B cell (primary cell): ENCODE measurements at regions not wholly inside any gene's neighbourhood (a gene's known extent, or its start where the extent isn't known, plus 50 kb on each side); places are given as distances from the start of the nearest gene placed in this dataset.

ENCODE experiments used
- ATAC-seq: fragments of 200-7000 bp; cut with Tn5 transposase; one replicate; pipeline ENCODE4 v1.10.0; 2021; ENCODE audit warnings: low read depth, mild to moderate bottlenecking, moderate number of reproducible peaks, moderate library complexity
- CTCF ChIA-PET: fragments of 350-600 bp; sonication (Branson Sonifier 250); formaldehyde crosslinking; loops from one replicate; lab custom pipeline; 2021; ENCODE audit warnings: antibody characterized with exemption, inconsistent platforms; lab: Charles Lee
- POLR2A ChIA-PET: fragments of 350-600 bp; sonication (Branson Sonifier 250); formaldehyde crosslinking; loops from one replicate; lab custom pipeline; 2021; ENCODE audit warnings: antibody characterized with exemption; lab: Charles Lee
- DNase-seq: peaks from one replicate; pipeline ENCODE4 v3.0.0; 2013
- H2AFZ ChIP-seq: 2 replicates; pipeline ENCODE4 v1.6.1; 2012; ENCODE audit warnings: mild to moderate bottlenecking, low read depth, low read length; ENCODE audit not compliant: insufficient read depth, poor library complexity, severe bottlenecking
- H3K27ac ChIP-seq, 2 donors: 1 replicate in 1 of 2; 2 replicates in 1 of 2; pipeline ENCODE4 v1.5.1; 2012 to 2013; ENCODE audit warnings: low read length in 2 of 2, mild to moderate bottlenecking in 2 of 2, moderate library complexity in 1 of 2
- H3K27me3 ChIP-seq, 4 experiments: fragments of 200-600 bp in 1 of 4; sonication (generic) in 1 of 4; replicated peaks in 1 of 4; 1 replicate in 2 of 4; 2 replicates in 2 of 4; pipeline versions ENCODE4 v1.6.1 to v1.7.0; 2013 to 2016; ENCODE audit warnings: low read length in 3 of 4, mild to moderate bottlenecking in 2 of 4, mixed read lengths in 1 of 4, moderate library complexity in 1 of 4; ENCODE audit not compliant: insufficient read depth in 4 of 4, control insufficient read depth in 3 of 4; ENCODE audit errors: control extremely low read depth in 1 of 4
- H3K36me3 ChIP-seq, 2 experiments: replicated peaks in 1 of 2; 1 replicate in 1 of 2; 2 replicates in 1 of 2; pipeline versions ENCODE4 v1.6.1 to v1.7.1; 2013; ENCODE audit warnings: low read length in 1 of 2; ENCODE audit not compliant: insufficient read depth in 2 of 2, control insufficient read depth in 1 of 2; ENCODE audit errors: control extremely low read depth in 1 of 2, extremely low read depth in 1 of 2
- H3K4me1 ChIP-seq, 2 donors: fragments of 200-600 bp in 1 of 2; sonication (generic) in 1 of 2; 1 replicate in 1 of 2; 2 replicates in 1 of 2; pipeline versions ENCODE4 v1.5.1 to v1.6.1; 2013 to 2017; ENCODE audit warnings: low read length in 2 of 2; ENCODE audit not compliant: control insufficient read depth in 2 of 2, insufficient read depth in 2 of 2
- H3K4me2 ChIP-seq: replicated peaks from 2 replicates; pipeline ENCODE3; 2012; ENCODE audit warnings: mild to moderate bottlenecking, low read depth, low read length; ENCODE audit not compliant: poor library complexity, severe bottlenecking
- H3K4me3 ChIP-seq, 5 experiments: fragments of 200-600 bp in 1 of 5; sonication (generic) in 1 of 5; 1 replicate in 3 of 5; 2 replicates in 2 of 5; pipeline versions ENCODE4 v1.5.1 to v1.7.0; 2011 to 2016; ENCODE audit warnings: low read length in 4 of 5, mild to moderate bottlenecking in 4 of 5, low read depth in 2 of 5, control low read depth in 1 of 5, moderate library complexity in 1 of 5; ENCODE audit not compliant: insufficient read depth in 1 of 5; ENCODE audit errors: control extremely low read depth in 1 of 5, extremely low read depth in 1 of 5
- H3K79me2 ChIP-seq: fragments of 200-600 bp; sonication (generic); one replicate; pipeline ENCODE4 v1.6.0; 2016; ENCODE audit warnings: low read length; ENCODE audit not compliant: control insufficient read depth, insufficient read depth
- H3K9ac ChIP-seq: fragments of 200-600 bp; sonication (generic); 2 replicates; pipeline ENCODE4 v1.6.1; 2017; ENCODE audit warnings: mild to moderate bottlenecking, low read length, moderate library complexity
- H3K9me3 ChIP-seq, 3 donors: one replicate each; pipeline versions ENCODE4 v1.6.1 to v1.7.1; 2013; ENCODE audit warnings: low read length in 2 of 3; ENCODE audit not compliant: control insufficient read depth in 2 of 3, insufficient read depth in 1 of 3; ENCODE audit errors: control extremely low read depth in 1 of 3
- H4K20me1 ChIP-seq: 2 replicates; pipeline ENCODE4 v1.6.0; 2012; ENCODE audit warnings: mild to moderate bottlenecking, low read length; ENCODE audit not compliant: insufficient read depth, control insufficient read depth, poor library complexity, severe bottlenecking
- H3K27ac Mint-ChIP-seq: one replicate; pipeline ENCODE4 v1.8.0; 2021; ENCODE audit warnings: mixed read lengths
- H3K27me3 Mint-ChIP-seq: one replicate; pipeline ENCODE4 v1.8.0; 2021; ENCODE audit warnings: mixed read lengths
- H3K4me1 Mint-ChIP-seq: one replicate; pipeline ENCODE4 v1.8.0; 2021; ENCODE audit warnings: mixed read lengths
- H3K4me3 Mint-ChIP-seq: one replicate; pipeline ENCODE4 v1.8.0; 2021; ENCODE audit warnings: mixed read lengths
- H3K9me3 Mint-ChIP-seq: one replicate; pipeline ENCODE4 v1.8.0; 2022; ENCODE audit warnings: mixed read lengths; ENCODE audit not compliant: insufficient read depth
- EZH2 ChIP-seq: IDR thresholded peaks from 2 replicates; pipeline ENCODE4 v1.6.1; 2012; ENCODE audit warnings: borderline replicate concordance, low read depth, mild to moderate bottlenecking, moderate library complexity, low read length; ENCODE audit not compliant: insufficient read depth, poor library complexity, severe bottlenecking
- WGBS: methylation state at CpG from one replicate; pipeline ENCODE4 v1.1.5; 2013; ENCODE audit warnings: missing lambda C conversion rate; ENCODE audit not compliant: insufficient coverage; 5-methylcytosine and 5-hydroxymethylcytosine counted together
- intact Hi-C: fragments of 100-400 bp; cut with micrococcal nuclease; formaldehyde crosslinking; loops from one replicate; pipeline ENCODE4 v1.10.0; 2022
- TF ChIP-seq, protein P1 (sequence below): fragments of 200-600 bp; IDR thresholded peaks from one replicate; pipeline ENCODE4 v1.8.0; 2022; ENCODE audit warnings: antibody characterized with exemption, mild to moderate bottlenecking

DNA sequence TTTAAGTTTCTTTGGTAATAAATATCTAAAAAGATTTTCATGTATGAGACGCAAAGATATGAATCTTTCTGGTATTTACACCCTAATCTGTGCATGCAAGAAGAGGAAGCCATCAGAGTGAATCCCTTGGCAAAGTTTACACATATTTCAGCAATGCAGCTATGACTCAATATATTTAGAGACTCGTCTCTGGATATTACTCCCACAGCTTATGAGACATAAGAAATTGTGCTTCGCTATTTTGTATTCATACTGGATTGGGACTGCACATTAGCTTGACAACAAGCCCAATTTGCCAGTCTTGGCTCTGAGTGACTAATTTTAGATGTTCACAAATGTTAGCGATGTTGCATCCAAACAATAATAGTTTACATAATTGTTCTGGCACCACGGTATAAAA, 532.0 kb downstream of the CDH11 start:
- Histone ChIP-seq H3K9ac (no peak overlapping the region), H3K79me2 (no peaks in the 10 kb centered on the region), H3K9me3 (no peaks in the 10 kb centered on the region), H3K4me1 (no peaks in the 10 kb centered on the region), H3K4me2 (no peak overlapping the region), H2AFZ (no peak overlapping the region), H3K4me3 (no peak overlapping the region), H3K27ac (no peak overlapping the region), H4K20me1 (no peaks in the 10 kb centered on the region), H3K27me3 (no peaks in the 10 kb centered on the region), H3K36me3 (no peaks in the 10 kb centered on the region)
- peaks cover 5% of the 10 kb centered on the region for H3K9me3 Mint-ChIP-seq
- no peak for ATAC-seq
- no peaks in the 10 kb centered on the region for H3K27me3 Mint-ChIP-seq
- TF ChIP-seq, protein P1, sequence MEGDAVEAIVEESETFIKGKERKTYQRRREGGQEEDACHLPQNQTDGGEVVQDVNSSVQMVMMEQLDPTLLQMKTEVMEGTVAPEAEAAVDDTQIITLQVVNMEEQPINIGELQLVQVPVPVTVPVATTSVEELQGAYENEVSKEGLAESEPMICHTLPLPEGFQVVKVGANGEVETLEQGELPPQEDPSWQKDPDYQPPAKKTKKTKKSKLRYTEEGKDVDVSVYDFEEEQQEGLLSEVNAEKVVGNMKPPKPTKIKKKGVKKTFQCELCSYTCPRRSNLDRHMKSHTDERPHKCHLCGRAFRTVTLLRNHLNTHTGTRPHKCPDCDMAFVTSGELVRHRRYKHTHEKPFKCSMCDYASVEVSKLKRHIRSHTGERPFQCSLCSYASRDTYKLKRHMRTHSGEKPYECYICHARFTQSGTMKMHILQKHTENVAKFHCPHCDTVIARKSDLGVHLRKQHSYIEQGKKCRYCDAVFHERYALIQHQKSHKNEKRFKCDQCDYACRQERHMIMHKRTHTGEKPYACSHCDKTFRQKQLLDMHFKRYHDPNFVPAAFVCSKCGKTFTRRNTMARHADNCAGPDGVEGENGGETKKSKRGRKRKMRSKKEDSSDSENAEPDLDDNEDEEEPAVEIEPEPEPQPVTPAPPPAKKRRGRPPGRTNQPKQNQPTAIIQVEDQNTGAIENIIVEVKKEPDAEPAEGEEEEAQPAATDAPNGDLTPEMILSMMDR = no peak
- TF ChIP-seq EZH2 = no peak
- no peak for DNase-seq
- ChIA-PET CTCF (no interaction called here), POLR2A (no interaction called here)
- H3K4me3 Mint-ChIP-seq = no peak overlapping the region
- no peaks in the 10 kb centered on the region for H3K4me1 Mint-ChIP-seq
- WGBS = no CpG with 5 or more reads among the region's 5 CpGs
- no peak overlapping the region for H3K27ac Mint-ChIP-seq
- intact Hi-C loops = no loop called here

DNA sequence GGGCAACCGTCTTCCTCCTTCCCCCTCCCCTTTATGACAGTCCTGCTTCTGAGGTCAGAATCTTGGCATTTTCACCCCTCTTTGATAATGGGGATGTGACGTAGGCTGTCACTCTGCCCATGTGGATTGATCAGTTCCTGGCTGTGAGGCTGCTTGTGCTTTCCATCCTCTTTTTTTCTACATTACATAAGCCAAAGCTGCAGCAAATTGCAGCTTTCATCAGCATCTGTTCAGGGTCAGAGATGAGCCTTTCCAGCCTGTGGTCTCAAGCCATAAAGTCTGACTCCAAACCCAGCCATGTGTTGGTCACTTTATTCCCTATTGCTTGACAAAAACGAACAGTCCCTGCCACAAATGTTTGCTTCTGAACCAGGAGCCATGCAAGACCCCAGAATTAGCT, 535.1 kb downstream of the CDH11 start:
- ATAC-seq = no peak
- Histone ChIP-seq H3K4me2 (no peak overlapping the region), H3K79me2 (no peaks in the 10 kb centered on the region), H3K27ac (no peak overlapping the region), H4K20me1 (no peaks in the 10 kb centered on the region), H3K27me3 (no peaks in the 10 kb centered on the region), H3K36me3 (no peaks in the 10 kb centered on the region), H3K9me3 (no peaks in the 10 kb centered on the region), H3K4me3 (no peak overlapping the region), H3K9ac (no peak overlapping the region), H3K4me1 (no peaks in the 10 kb centered on the region), H2AFZ (no peak overlapping the region)
- no peak overlapping the region for H3K4me3 Mint-ChIP-seq
- WGBS = 71% methylated on average over 1 of the region's 3 CpGs
- intact Hi-C loops = no loop called here
- POLR2A ChIA-PET = no interaction called here
- no peak for DNase-seq
- H3K9me3 Mint-ChIP-seq = peaks cover 1% of the 10 kb centered on the region
- no peaks in the 10 kb centered on the region for H3K27me3 Mint-ChIP-seq
- H3K4me1 Mint-ChIP-seq = no peaks in the 10 kb centered on the region
- TF ChIP-seq, protein P1 = no peak
- H3K27ac Mint-ChIP-seq = no peak overlapping the region
- CTCF ChIA-PET = no interaction called here
